Common myeloid progenitor, CD34-positive (primary cell): ENCODE measurements at regions not wholly inside any gene's neighbourhood (a gene's known extent, or its start where the extent isn't known, plus 50 kb on each side); places are given as distances from the start of the nearest gene placed in this dataset.

Source experiments
- CTCF ChIA-PET: fragments of 350-600 bp; sonication (Branson Sonifier 250); formaldehyde crosslinking; loops from one replicate; lab custom pipeline; 2021; ENCODE audit warnings: antibody characterized with exemption; lab: Charles Lee
- POLR2A ChIA-PET: fragments of 350-600 bp; sonication (Branson Sonifier 250); formaldehyde crosslinking; loops from one replicate; lab custom pipeline; 2021; ENCODE audit warnings: antibody characterized with exemption; lab: Charles Lee
- DNase-seq, 3 donors: peaks; one replicate each; pipeline versions ENCODE4 v3.0.0 to v3.0.0-alpha.2; 2013
- H3K27ac ChIP-seq, 2 experiments: 1 replicate in 1 of 2; 2 replicates in 1 of 2; pipeline ENCODE4 v1.7.0; 2013; ENCODE audit warnings: inconsistent platforms in 2 of 2, low read length in 2 of 2, mild to moderate bottlenecking in 2 of 2, low read depth in 1 of 2, moderate library complexity in 1 of 2; ENCODE audit not compliant: severe bottlenecking in 2 of 2, insufficient read depth in 1 of 2, poor library complexity in 1 of 2
- H3K27me3 ChIP-seq, 5 experiments: replicated peaks in 2 of 5; 1 replicate in 3 of 5; 2 replicates in 2 of 5; pipeline versions ENCODE4 v1.6.1 to v1.7.0; 2013; ENCODE audit warnings: low read length in 4 of 5, mild to moderate bottlenecking in 2 of 5, moderate library complexity in 2 of 5, inconsistent platforms in 1 of 5; ENCODE audit not compliant: insufficient read depth in 5 of 5, control insufficient read depth in 4 of 5
- H3K36me3 ChIP-seq, 4 experiments: 1 replicate in 2 of 4; 2 replicates in 2 of 4; pipeline versions ENCODE4 v1.6.1 to v1.7.0; 2013; ENCODE audit warnings: low read length in 3 of 4, control low read depth in 1 of 4, mild to moderate bottlenecking in 1 of 4; ENCODE audit not compliant: control insufficient read depth in 4 of 4, insufficient read depth in 4 of 4
- H3K4me1 ChIP-seq, 4 experiments: 1 replicate in 3 of 4; 2 replicates in 1 of 4; pipeline versions ENCODE4 v1.6.1 to v1.7.1; 2013; ENCODE audit warnings: low read length in 3 of 4, mild to moderate bottlenecking in 3 of 4, control low read depth in 1 of 4, inconsistent platforms in 1 of 4, moderate library complexity in 1 of 4; ENCODE audit not compliant: control insufficient read depth in 4 of 4, insufficient read depth in 4 of 4; ENCODE audit errors: control extremely low read depth in 1 of 4
- H3K4me3 ChIP-seq, 7 experiments: 1 replicate in 4 of 7; 2 replicates in 3 of 7; pipeline versions ENCODE4 v1.5.1 to v1.7.0; 2013; ENCODE audit warnings: mild to moderate bottlenecking in 7 of 7, low read length in 6 of 7, moderate library complexity in 6 of 7, inconsistent platforms in 2 of 7, low read depth in 2 of 7, control low read depth in 1 of 7; ENCODE audit not compliant: insufficient read depth in 4 of 7, control insufficient read depth in 1 of 7; ENCODE audit errors: extremely low read depth in 1 of 7
- H3K9me3 ChIP-seq, 5 experiments: 1 replicate in 4 of 5; 2 replicates in 1 of 5; pipeline versions ENCODE4 v1.6.1 to v1.7.1; 2013; ENCODE audit warnings: low read length in 4 of 5, mild to moderate bottlenecking in 2 of 5, inconsistent platforms in 1 of 5, low read depth in 1 of 5, moderate library complexity in 1 of 5; ENCODE audit not compliant: control insufficient read depth in 4 of 5, insufficient read depth in 2 of 5; ENCODE audit errors: control extremely low read depth in 1 of 5
- WGBS: methylation state at CpG from one replicate; pipeline ENCODE4 v1.1.5; 2013; ENCODE audit not compliant: insufficient coverage; 5-methylcytosine and 5-hydroxymethylcytosine counted together

GRCh38 chr16:5801396-5801795 is 703.8 kb upstream of the EEF2KMT start:
- CTCF ChIA-PET: no interaction called here
- DNase-seq: no peak
- Histone ChIP-seq H3K27ac (no peak overlapping the region), H3K9me3 (peaks cover 0 to 2% (median 0%) of the 10 kb centered on the region in 5 experiments), H3K4me3 (no peak overlapping the region), H3K27me3 (no peaks in the 10 kb centered on the region), H3K4me1 (no peaks in the 10 kb centered on the region), H3K36me3 (no peaks in the 10 kb centered on the region)
- POLR2A ChIA-PET: no interaction called here
- WGBS: 100% methylated on average over 5 of the region's 8 CpGs

GRCh38 chr16:5793556-5793955 is 696.0 kb upstream of the EEF2KMT start:
- Histone ChIP-seq H3K36me3 (no peaks in the 10 kb centered on the region), H3K27me3 (no peaks in the 10 kb centered on the region), H3K9me3 (no peaks in the 10 kb centered on the region), H3K27ac (no peak overlapping the region), H3K4me3 (no peak overlapping the region), H3K4me1 (no peaks in the 10 kb centered on the region)
- no peak for DNase-seq
- CTCF ChIA-PET: no interaction called here
- WGBS: 65% methylated on average over 2 of the region's 5 CpGs
- POLR2A ChIA-PET: no interaction called here

GRCh38 chr16:5791011-5791657 is 693.5 kb upstream of the EEF2KMT start:
- H3K4me3 ChIP-seq: no peak overlapping the region
- ChIA-PET CTCF (no interaction called here), POLR2A (no interaction called here)
- no peaks in the 10 kb centered on the region for H3K27me3 ChIP-seq
- no peak for DNase-seq
- H3K27ac ChIP-seq: no peak overlapping the region
- 100% methylated on average over 3 of the region's 8 CpGs for whole genome bisulfite sequencing
- no peaks in the 10 kb centered on the region for H3K9me3 ChIP-seq
- no peaks in the 10 kb centered on the region for H3K4me1 ChIP-seq
- H3K36me3 ChIP-seq: no peaks in the 10 kb centered on the region

GRCh38 chr16:5790512-5790911 is 692.9 kb upstream of the EEF2KMT start:
- no CpG with 5 or more reads among the region's 4 CpGs for WGBS
- POLR2A ChIA-PET: interaction anchor here (0.6 kb wide), 1 partner anchor 67 kb away, joined by 3 read pairs; no protein-coding TSS in a partner anchor
- no peak overlapping the region for H3K4me3 ChIP-seq

GRCh38 chr16:5789033-5789432 is 691.4 kb upstream of the EEF2KMT start:
- WGBS: 100% methylated on average over 1 of the region's 2 CpGs
- CTCF ChIA-PET: no interaction called here
- H3K36me3 ChIP-seq: no peaks in the 10 kb centered on the region

More at GRCh38 chr16:5790512-5790911, 692.9 kb upstream of the EEF2KMT start:
- no peaks in the 10 kb centered on the region for H3K4me1 ChIP-seq
- H3K27me3 ChIP-seq: no peaks in the 10 kb centered on the region
- DNase-seq: no peak
- H3K27ac ChIP-seq: no peak overlapping the region
- no peaks in the 10 kb centered on the region for H3K36me3 ChIP-seq
- H3K9me3 ChIP-seq: no peaks in the 10 kb centered on the region
- CTCF ChIA-PET: no interaction called here

GRCh38 chr16:5781436-5781835 is 683.8 kb upstream of the EEF2KMT start:
- Histone ChIP-seq H3K4me1 (no peaks in the 10 kb centered on the region), H3K27me3 (no peaks in the 10 kb centered on the region), H3K4me3 (no peak overlapping the region), H3K9me3 (no peaks in the 10 kb centered on the region), H3K27ac (no peak overlapping the region), H3K36me3 (no peaks in the 10 kb centered on the region)
- ChIA-PET POLR2A (no interaction called here), CTCF (no interaction called here)
- WGBS: no CpG with 5 or more reads among the region's 4 CpGs
- no peak for DNase-seq

More at GRCh38 chr16:5789033-5789432, 691.4 kb upstream of the EEF2KMT start:
- Histone ChIP-seq H3K4me1 (no peaks in the 10 kb centered on the region), H3K27me3 (no peaks in the 10 kb centered on the region), H3K27ac (no peak overlapping the region), H3K4me3 (no peak overlapping the region), H3K9me3 (no peaks in the 10 kb centered on the region)
- POLR2A ChIA-PET: no interaction called here
- DNase-seq: no peak

- no peaks in the 10 kb centered on the region for H3K4me1 ChIP-seq
- no peaks in the 10 kb centered on the region for H3K36me3 ChIP-seq
- H3K27ac ChIP-seq: no peak overlapping the region
- ChIA-PET CTCF (no interaction called here), POLR2A (no interaction called here)
- no peaks in the 10 kb centered on the region for H3K9me3 ChIP-seq
- H3K27me3 ChIP-seq: no peaks in the 10 kb centered on the region
- DNase-seq: no peak
- H3K4me3 ChIP-seq: no peak overlapping the region
- WGBS: 86% methylated on average over 1 of the region's 2 CpGs
Observed at GRCh38 chr16:5776876-5777275, 679.3 kb upstream of the EEF2KMT start.
